AG20443 (cell line): ENCODE measurements at regions not wholly inside any gene's neighbourhood (a gene's known extent, or its start where the extent isn't known, plus 50 kb on each side); places are given as distances from the start of the nearest gene placed in this dataset.
"Not testable (repeated sequence)": the region's sequence is repeated elsewhere in the genome, so short reads cannot be mapped to it uniquely, and the experiment has no call there.

Source experiments
- DNase-seq: peaks from one replicate; pipeline ENCODE4 v3.0.0; 2012; ENCODE audit warnings: low spot score, mixed read lengths

DNA sequence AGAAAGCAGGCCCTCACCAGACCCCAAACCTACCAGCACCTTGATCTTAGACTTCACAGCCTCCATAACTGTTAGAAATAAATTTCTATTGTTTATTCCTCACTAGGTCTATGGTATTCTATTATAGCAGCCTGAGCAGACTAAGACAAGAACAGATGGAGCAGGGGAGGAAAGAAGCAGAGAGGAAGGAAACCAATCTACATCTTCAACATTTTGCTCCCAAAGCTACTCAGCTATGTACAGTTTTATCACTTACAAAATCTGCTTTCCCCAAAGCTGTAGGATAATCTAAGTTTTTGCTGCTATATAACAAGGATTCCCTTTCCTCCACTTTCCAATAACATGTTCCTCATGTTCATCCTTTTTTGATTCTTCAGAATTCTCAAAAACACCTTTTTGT, 274.4 kb upstream of the CHAC2 start:
- DNase-seq = no peak

GRCh38 chr2:53490659-53491058, 276.9 kb upstream of the CHAC2 start:
- DNase-seq = peak; percentile 24

DNA sequence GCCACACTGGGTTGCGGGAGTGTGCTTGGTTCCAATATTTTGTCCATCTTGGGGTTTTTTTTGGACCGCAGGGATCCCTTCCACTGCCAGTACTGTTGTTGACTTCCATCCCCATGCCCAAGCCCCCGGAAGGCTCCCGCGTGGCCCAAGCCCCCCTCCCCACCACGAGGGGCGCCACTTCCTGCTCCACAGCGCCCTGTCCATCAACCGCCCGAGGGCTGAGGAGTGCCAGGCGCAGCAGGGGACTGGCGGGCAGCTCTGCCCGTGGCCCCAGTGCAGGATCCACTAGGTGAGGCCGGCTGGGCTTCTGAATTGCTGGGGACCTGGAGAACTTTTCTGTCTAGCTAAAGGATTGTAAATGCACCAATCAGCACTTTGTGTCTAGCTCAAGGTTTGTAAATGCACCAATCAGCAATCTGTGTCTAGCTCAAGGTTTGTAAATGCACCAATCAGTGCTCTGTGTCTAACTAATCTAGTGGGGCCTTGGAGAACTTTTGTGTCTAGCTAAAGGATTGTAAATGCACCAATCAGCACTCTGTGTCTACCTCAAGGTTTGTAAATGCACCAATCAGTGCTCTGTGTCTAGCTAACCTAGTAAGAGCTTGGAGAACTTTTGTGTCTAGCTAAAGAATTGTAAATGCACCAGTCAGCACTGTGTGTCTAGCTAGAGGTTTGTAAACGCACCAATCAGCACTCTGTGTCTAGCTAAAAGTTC, 281.3 kb upstream of the CHAC2 start:
- not testable (repeated sequence) for DNase-seq

DNA sequence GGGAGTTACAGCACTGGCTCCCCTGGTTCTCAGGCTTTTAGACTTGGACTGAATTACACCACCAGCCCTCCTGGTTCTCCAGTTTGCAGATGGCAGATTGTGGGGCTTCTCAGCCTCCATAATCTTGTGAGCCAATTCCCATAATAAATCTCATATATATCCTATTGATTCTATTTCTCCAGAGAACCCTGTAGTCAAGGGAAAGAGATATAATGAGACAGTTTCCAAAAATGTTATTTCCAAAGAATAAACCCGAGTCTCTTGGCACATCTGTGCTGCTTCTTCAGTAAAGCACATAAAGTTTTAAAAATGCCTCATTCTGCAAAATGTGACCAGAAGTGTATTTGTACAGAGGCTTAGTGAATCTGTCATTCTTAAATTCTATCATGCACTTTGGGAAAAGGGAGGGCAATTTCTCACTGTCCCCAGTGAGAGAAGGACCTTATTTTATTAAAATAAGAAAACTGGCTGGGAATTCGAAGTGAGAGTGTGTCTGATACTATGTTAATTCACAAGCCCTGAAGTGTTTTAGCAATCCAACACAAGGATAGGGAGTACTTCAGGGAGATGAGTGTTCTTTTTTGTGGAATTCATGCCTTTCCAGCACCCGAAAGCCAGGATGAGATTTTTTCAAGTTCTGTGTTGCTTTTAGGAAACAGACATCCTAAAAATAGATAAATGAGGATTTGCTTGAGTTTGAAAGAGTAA, 282.4 kb upstream of the CHAC2 start:
- DNase-seq = no peak

GRCh38 chr2:53484531-53484930, 283.1 kb upstream of the CHAC2 start:
- DNase-seq = no peak

DNA sequence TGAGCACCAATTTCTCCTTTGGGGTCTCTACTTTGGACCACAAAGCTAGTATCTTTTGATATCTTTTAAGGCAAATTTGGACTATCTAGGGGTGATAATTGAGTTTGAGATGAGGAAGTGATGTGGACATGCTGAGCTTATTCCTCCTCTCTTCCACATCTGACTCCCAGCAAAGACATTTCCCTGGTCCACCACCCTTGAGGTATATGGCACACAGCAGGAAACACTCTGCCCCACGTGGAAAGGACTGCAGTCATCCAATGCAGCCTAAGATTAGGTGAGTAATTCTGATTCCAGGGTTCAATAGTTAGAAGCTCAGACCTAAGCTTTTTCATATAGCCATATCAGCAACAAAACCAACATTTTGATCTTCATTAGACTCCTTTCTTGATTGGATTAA, 290.1 kb upstream of the CHAC2 start:
- DNase-seq = no peak

GRCh38 chr2:53476834-53477233, 290.8 kb upstream of the CHAC2 start:
- no peak for DNase-seq

GRCh38 chr2:53475766-53476165, 291.8 kb upstream of the CHAC2 start:
- no peak for DNase-seq

GRCh38 chr2:53475321-53475720, 292.3 kb upstream of the CHAC2 start:
- no peak for DNase-seq

- no peak for DNase-seq
Measured at GRCh38 chr2:53474914-53475313, 292.7 kb upstream of the CHAC2 start.

GRCh38 chr2:53473775-53474311, 293.8 kb upstream of the CHAC2 start:
- DNase-seq = no peak

GRCh38 chr2:53473236-53473635, 294.4 kb upstream of the CHAC2 start:
- no peak for DNase-seq

DNA sequence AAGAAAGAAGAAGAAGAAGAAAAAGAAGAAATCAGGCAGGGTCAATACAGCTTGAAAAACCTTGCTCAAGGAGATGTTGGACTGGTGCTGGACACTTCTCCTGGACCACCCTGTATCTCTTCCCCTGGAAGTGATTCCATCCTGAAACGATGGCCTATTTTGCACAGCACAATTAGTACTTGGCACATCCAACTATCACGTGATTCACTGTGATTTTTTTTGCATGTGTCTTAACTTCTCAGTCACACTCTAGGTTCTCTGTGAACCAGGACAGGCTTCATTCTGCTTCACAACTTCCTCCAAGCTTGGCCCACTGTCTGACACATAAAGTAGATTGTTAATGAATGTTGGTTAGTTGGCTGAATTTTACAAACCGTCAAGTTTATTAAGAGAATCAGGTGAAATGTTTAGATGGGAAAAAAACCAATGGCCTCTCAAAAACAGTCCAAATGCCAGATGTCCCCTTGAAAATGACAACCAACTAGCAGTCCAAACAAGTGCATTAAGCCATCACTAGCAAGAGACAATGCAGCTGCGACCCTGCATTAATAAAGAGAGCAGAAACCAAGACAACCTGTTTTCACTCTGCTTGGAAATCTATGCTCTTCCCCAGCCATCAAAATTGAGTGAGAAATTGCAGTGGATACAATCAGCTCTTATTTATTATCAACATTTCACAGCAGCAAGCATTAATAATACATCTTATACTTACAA, 300.0 kb upstream of the CHAC2 start:
- no peak for DNase-seq

DNA sequence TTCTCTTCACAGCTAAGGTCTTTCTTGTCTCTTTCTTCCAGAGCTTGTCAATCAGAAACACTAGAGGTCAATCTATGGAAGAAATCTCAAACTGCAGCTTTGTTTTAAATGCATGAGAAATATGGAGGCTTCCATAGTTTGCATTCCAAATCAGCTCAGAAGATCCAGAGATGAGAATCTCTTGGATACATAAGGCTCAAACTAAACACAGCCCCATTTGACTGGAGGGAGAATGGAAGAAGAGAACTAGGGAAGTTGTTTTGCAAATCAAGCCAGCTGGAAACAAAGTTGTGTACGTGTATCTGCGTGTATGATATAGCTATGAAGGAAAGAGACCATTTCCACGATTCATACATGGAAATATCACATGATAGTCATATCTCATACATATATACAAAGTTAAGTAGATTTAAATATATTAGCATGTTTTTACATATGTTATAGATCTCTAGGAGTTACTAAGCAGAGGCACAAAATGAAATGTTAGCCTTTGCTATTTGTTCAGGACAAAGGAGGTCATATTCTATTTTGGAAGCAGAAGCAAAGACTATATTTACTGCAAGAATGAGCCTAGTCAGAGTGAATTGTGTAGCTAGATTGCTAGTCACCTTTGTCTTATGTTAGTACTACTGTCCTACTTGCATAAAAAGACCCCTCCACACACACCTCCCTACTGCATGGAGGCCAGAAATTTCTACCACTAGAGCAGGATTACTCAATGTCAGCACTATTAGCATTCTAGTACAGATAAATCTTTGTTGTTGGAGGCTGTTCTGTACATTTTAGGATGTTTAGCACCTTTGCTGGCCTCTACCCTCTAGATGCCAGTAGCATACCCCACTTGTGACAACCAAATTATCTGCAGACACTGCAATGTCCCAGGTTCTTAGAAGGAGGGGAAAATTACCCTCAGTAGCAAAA, 303.5 kb upstream of the CHAC2 start:
- no peak for DNase-seq

GRCh38 chr2:53460937-53461336, 306.7 kb upstream of the CHAC2 start:
- DNase-seq = no peak

DNA sequence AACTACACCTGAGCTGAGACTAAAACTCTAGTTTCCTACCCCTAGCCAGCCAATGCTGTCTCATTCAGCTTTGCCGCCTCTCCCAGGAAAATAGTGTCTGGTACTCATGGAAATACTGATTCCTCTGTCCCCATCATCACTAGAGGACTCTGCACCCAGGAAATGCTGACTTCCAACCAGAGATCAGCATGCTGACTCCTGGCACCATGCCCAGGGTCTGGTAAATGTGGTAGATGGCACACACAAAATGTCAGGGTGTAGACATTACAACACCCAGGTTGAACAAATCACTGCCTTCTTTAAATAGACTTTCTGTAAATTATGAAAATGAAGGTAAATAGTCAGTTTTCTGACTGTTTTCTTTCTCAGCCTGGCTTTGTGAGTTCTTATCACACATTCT, 307.3 kb upstream of the CHAC2 start:
- DNase-seq = no peak

GRCh38 chr2:53455094-53455493, 312.5 kb upstream of the CHAC2 start:
- DNase-seq = no peak

- DNase-seq = no peak
Measured at GRCh38 chr2:53452957-53453748, 314.5 kb upstream of the CHAC2 start.

DNA sequence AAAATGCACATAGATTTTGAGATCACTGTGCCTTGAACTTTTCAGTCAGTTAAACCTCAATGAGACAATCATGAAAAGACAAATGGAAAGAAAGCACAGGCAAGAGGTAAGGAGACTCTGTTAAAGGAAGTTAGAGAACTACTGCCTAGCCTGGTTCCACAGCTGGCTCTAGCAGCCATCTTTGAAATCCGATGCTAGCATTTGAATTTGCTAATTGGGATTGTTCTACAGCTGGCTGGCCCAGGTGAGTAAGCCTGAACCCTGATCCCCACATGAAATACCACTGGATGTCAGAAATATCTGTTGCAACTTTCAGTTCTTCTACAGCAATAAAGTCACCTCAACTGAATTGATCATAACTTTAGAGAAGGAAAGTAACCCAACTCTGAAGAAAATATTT, 315.2 kb upstream of the CHAC2 start:
- no peak for DNase-seq

GRCh38 chr2:53450923-53451322, 316.7 kb upstream of the CHAC2 start:
- no peak for DNase-seq

GRCh38 chr2:53448591-53448990, 319.0 kb upstream of the CHAC2 start:
- no peak for DNase-seq
